HG02852 (cell line): ENCODE measurements at regions not wholly inside any gene's neighbourhood (a gene's known extent, or its start where the extent isn't known, plus 50 kb on each side); places are given as distances from the start of the nearest gene placed in this dataset.
"Not testable (repeated sequence)": the region's sequence is repeated elsewhere in the genome, so short reads cannot be mapped to it uniquely, and the experiment has no call there.

Source experiments
- ATAC-seq: cut with Tn5 transposase; IDR thresholded peaks from one replicate; pipeline ENCODE4 v1.9.1; 2021; ENCODE audit warnings: mild to moderate bottlenecking, moderate library complexity; ENCODE audit not compliant: unreplicated experiment

DNA sequence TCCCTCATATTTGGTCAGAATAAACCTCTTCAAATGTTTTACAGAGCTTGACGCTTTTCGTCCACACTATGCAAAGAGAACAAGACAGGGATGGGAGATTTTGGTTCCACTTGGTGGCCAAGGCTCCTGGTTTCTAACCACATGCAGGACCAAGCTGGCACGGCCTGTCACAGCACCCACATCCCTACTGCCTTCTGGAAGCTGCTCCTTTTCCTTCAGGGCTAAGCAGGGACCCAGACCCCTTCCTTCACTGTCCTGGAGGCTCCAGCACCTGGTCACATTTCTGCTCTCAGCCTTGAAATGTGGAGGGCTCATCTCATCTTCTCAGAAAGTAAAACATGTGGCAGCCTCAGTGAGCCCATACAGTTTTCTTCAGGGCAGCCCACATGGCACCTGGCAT is 50.4 kb upstream of the ARHGEF7 start:
- ATAC-seq, result no peak

- no peak for ATAC-seq
Observed at GRCh38 chr13:111062966-111063365, 52.1 kb upstream of the ARHGEF7 start.

DNA sequence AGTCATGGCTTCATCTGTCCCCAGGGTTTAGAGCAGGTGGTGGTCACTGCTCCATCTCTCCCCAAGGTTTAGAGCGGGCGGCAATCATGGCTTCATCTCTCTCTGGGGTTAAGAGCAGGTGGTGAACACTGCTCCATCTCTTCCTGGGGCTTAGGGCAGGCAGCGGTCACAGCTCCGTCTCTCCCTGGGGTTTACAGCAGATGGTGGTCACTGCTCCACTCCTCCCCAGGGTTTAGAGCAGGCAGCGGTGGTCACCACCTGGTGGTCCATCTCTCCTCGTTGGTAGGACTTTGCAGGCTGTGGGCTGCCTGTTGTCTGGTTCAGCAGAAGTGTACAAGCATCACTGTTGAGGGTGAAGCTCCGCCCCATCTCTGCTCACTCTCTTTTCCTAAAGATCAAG is 52.8 kb upstream of the ARHGEF7 start:
- no peak for ATAC-seq

DNA sequence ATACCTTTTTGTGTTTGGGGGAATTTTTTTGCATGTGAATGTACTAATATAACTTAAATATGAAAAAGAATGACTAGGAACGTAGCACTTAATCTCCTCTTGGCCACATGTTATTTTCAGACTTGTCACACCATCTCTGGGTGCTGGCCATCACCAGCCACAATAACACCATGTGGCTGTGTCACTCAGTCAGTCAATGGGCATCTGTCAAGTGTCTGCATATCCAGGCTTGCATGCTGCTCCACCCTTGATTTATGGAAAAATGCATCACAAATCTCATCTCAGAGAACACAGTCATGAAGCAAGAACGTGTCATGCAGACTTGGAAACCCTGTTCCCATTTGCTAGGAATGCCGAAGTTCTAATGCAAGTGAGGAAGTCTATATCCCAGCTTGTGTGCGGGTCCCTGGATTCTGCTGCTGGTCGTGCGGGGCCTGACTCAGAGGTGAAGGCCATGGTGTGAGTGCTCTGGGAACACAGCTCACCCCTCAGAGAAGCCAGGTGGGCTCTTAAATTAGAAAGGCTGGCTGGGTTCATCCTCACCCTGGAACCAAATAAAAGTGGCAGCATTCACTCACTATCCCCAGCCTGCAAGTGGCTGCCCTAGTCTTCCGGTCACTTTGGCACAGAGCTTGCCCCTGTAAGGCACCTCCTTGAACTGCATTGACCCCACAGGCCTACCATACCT is 53.6 kb upstream of the ARHGEF7 start:
- ATAC-seq, result no peak

- ATAC-seq, result no peak
Observed at GRCh38 chr13:111060237-111060919, 54.7 kb upstream of the ARHGEF7 start.

GRCh38 chr13:111058796-111059506 is 56.2 kb upstream of the ARHGEF7 start:
- no peak for ATAC-seq

- ATAC-seq, result not testable (repeated sequence)
Observed at GRCh38 chr13:111058339-111058738, 56.8 kb upstream of the ARHGEF7 start.

DNA sequence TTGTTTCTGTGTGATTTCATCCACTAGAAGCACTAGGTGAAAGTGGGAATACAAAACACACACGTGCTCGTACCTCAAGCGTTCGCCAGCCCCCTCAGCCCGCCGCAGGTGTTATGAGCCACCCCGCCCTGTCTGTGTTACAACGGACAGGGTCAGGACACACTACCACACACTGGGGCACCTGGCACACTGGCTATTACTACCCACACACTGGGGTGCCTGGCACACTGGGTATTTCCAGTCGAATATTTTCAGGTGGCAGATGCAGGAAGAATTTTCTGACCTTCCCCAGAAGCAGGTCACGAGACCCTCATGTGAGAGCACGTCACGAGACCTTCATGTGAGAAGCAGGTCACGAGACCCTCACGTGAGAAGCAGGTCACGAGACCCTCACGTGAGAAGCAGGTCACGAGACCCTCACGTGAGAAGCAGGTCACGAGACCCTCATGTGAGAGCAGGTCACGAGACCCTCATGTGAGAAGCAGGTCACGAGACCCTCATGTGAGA is 63.3 kb upstream of the ARHGEF7 start:
- not testable (repeated sequence) for ATAC-seq

GRCh38 chr13:111051041-111051725 is 63.9 kb upstream of the ARHGEF7 start:
- ATAC-seq, result no peak

DNA sequence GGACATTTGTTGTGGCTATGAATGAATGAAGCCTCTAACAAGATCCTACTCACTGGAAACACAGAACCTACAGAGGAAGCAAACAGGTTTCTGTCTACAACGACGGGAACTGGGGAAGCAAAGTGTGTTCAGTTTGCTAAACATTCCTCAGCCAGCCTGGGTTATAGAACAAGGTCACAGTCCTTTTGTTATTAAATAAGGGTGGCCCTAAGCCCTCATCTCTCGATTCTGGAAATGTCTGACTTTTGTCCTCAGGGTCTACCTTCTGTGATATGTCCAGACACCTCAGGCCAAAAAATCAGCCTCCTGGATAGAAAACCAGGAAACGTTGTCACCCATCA is 64.6 kb upstream of the ARHGEF7 start:
- no peak for ATAC-seq

DNA sequence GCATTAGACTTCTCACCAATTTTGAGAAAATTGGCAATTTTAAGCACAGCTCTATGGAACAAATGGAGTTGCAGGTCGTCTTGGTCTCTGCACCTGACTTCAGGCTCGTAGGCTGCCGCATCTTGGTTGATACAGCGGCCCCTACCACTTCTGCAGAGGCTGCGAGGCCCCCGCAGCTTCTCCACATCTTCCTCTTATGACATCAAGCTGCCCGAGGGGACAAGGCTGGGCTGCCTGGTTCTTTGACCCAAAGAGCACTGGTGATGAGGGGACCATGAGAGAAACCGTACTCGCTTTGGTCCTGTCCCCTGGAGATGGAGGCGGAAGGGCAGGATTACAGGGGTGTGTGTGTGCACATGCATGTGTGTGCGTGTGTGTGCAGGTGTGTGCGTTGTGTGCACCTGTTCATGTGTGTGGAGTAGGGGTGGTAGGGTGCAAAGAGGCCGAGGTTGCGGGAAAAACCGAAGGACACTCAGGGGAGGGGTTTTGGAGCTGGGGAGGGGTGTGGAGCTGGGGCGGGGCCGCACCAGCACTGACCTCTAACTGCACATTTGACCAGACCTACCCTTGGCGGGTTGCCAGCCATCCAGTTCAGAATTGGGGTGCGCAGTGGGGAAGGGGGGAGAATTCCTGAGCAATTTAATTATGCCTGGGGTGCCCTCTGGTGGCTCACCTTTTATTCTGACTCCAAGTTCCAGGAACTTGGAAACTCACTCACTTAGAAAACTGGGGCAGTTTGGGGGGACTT is 65.1 kb upstream of the ARHGEF7 start:
- no peak for ATAC-seq

GRCh38 chr13:111048387-111048786 is 66.7 kb upstream of the ARHGEF7 start:
- no peak for ATAC-seq

DNA sequence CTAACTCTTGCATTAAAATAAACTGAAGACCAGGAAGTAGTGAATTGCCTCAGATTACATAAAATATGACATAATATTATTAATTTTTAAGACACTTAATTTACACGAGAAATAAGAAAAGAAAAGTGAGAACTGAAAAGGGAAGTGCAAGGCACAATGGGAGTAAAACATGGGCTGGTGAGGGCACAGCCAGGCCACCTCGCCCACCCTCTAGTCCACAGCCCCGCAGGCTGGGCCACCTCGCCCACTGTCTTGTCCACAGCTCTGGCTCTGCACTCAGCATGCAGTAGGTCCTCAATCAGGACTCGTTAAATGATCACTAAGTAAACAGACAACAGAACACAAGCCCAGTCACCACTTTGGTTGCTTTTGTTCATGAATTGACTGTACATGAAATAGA is 67.8 kb upstream of the ARHGEF7 start:
- no peak for ATAC-seq

GRCh38 chr13:111046590-111047141 is 68.4 kb upstream of the ARHGEF7 start:
- peak; percentile 69 for ATAC-seq

DNA sequence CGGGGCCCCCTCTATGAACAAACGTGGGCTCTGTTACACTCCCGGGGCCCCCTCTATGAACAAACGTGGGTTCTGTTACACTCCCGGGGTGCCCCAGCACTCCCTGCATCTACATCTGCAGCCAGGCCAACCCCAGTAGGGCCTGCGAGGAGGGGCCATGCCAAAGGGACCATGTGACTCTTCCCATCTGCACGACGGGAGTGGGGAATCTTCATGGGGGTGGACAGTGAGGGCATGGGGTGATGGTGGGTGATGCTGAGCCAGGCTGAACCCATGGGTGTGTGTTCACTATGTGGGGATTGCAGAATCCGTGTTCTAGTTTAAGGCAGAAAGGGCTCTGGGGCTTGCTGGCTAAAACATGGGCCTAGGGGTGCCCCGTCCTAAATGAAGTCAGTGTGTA is 69.9 kb upstream of the ARHGEF7 start:
- no peak for ATAC-seq

GRCh38 chr13:111044087-111044830 is 70.9 kb upstream of the ARHGEF7 start:
- ATAC-seq, result no peak

DNA sequence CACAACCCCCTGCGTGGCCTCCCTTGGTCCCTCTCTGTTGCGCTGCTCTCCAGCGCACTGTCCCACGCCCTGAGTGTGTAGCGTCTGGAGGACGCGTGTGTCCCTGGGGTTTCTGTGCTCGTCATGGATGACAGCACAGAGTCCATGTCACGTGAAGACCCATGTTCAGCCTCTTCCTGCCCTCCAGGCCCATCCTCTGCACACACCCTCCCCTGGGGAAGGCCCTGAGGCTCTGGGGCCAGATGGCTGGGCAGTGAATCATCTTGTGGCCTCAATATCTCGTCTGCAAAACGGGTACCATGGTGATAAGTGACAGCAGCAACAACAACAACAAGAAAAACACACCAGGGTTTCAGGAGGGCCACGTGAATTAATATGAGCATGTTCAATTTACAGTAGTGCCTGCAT is 71.5 kb upstream of the ARHGEF7 start:
- ATAC-seq, result no peak

GRCh38 chr13:111042661-111043226 is 72.4 kb upstream of the ARHGEF7 start:
- no peak for ATAC-seq

DNA sequence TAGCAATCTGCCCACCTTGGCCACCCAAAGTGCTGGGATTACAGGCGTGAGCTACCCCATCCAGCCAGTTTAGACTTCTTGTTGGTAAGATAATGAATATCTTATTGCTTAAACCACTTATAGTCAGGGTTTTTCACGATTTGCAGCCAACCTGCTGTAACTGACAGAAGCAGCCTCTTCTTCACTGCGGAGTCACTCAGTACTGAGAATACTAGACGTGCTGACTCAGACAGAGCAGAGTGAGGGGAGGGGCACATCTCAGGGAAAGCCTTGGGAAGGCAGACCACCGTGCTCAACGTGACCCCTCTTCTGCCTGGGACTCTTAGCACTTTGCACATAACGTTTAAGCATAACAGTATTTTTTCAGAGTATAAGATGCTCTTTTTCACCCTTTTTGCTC is 74.3 kb upstream of the ARHGEF7 start:
- ATAC-seq, result no peak
